ENCODE measurements at regions not wholly inside any gene's neighbourhood (a gene's known extent, or its start where the extent isn't known, plus 50 kb on each side); places are given as distances from the start of the nearest gene placed in this dataset.

DNA sequence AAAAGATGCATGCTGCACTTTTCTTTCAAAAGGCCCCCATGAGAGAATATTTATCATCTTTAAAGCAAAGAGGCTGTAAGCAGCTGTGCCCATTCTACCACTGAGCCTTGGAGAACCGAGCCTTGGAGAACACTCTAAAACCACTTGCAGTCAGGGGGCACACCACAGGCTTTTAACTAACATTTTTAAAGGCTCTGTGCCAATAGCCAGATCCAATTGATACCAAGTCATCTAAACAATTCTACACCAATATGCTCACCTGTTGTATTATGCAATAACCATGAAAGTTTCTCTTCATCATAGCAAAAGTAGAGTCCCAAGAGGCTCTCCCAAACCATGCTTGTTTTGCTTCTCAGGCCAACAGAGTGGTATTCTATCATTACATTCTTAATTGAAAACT, 1090.5 kb upstream of the SEMA6A start:
- RAD21 ChIA-PET (ENCODE audit: unreplicated experiment) = no interaction called here
- H3K4me2 ChIP-seq (ENCODE audit: control insufficient read depth, insufficient read depth) = no peak overlapping the region
- H3K4me3 ChIP-seq = no peak overlapping the region
- TF ChIP-seq POLR2AphosphoS5 (IDR thresholded peaks at IDR 0.05; ENCODE audit: low read length) (no peak), EGR1 (IDR thresholded peaks at IDR 0.05; ENCODE audit: borderline replicate concordance in 1 of 2, low read depth in 2 of 2, low read length in 2 of 2) (no peak), BHLHE40 (IDR thresholded peaks at IDR 0.05; ENCODE audit: borderline replicate concordance in 1 of 2, low read depth in 2 of 2, low read length in 1 of 2) (no peak), TCF7 (IDR thresholded peaks at IDR 0.05; ENCODE audit: borderline replicate concordance) (no peak), MTA3 (IDR thresholded peaks at IDR 0.05; ENCODE audit: borderline replicate concordance, low read length) (no peak), SIX5 (IDR thresholded peaks at IDR 0.05; ENCODE audit: low read depth, low read length, severe bottlenecking) (no peak), RELA (IDR thresholded peaks at IDR 0.05; ENCODE audit: borderline replicate concordance, partially characterized antibody) (no peak), STAT3 (IDR thresholded peaks at IDR 0.05; ENCODE audit: low read depth, low read length) (no peak)
- no peak overlapping the region for H3K9ac ChIP-seq (ENCODE audit: control insufficient read depth, insufficient read depth, low read length)
- no peaks in the 10 kb centered on the region for H3K9me3 ChIP-seq (replicated peaks; ENCODE audit: control insufficient read depth, insufficient read depth, low read length)
- POLR2A ChIA-PET = no interaction called here
- SMC1A ChIA-PET (ENCODE audit: uncharacterized antibody, unreplicated experiment) = no interaction called here
- in situ Hi-C loops (cut with MboI) (no loop called here), intact Hi-C loops (cut with micrococcal nuclease; ENCODE audit: unreplicated experiment) (no loop called here)
- no peaks in the 10 kb centered on the region for H4K20me1 ChIP-seq (ENCODE audit: control insufficient read depth, insufficient read depth)
- H3K36me3 ChIP-seq (ENCODE audit: control insufficient read depth in 2 of 2, insufficient read depth in 2 of 2, low read length in 1 of 2) = no peaks in the 10 kb centered on the region
- no peaks in the 10 kb centered on the region for H3K4me1 ChIP-seq (ENCODE audit: control insufficient read depth, insufficient read depth, low read length)
- ATAC-seq (no peak), DNase-seq (ENCODE audit: low read depth, low spot score) (no peak), FAIRE-seq (no peak)
- H2AFZ ChIP-seq (ENCODE audit: control insufficient read depth, low read depth, low read length) = no peak overlapping the region
- CTCF ChIA-PET = no interaction called here
- no peak overlapping the region for H3K27ac ChIP-seq (ENCODE audit: control insufficient read depth, insufficient read depth)
- H3K79me2 ChIP-seq (ENCODE audit: control insufficient read depth, insufficient read depth, low read length) = no peaks in the 10 kb centered on the region
- WGBS (ENCODE audit: insufficient coverage, insufficient replicate concordance, low lambda C conversion rate, missing lambda C conversion rate) = 0% methylated on average over 1 of the region's 1 CpG
- no peaks in the 10 kb centered on the region for H3K27me3 ChIP-seq (replicated peaks in 1 of 2; ENCODE audit: control insufficient read depth in 2 of 2, insufficient read depth in 2 of 2, low read length in 1 of 2)
- no TSS peak for BruUV-seq (replicated peaks)

GRCh38 chr5:117662361-117662760, 1087.7 kb upstream of the SEMA6A start:
- RAD21 ChIA-PET (ENCODE audit: unreplicated experiment) = no interaction called here
- no peaks in the 10 kb centered on the region for H3K79me2 ChIP-seq (ENCODE audit: control insufficient read depth, insufficient read depth, low read length)
- H3K4me2 ChIP-seq (ENCODE audit: control insufficient read depth, insufficient read depth) = no peak overlapping the region
- FAIRE-seq = no peak
- H2AFZ ChIP-seq (ENCODE audit: control insufficient read depth, low read depth, low read length) = no peak overlapping the region
- H3K27me3 ChIP-seq (replicated peaks in 1 of 2; ENCODE audit: control insufficient read depth in 2 of 2, insufficient read depth in 2 of 2, low read length in 1 of 2) = no peaks in the 10 kb centered on the region
- DNase-seq (ENCODE audit: low read depth, low spot score) = no peak
- no peak overlapping the region for H3K9ac ChIP-seq (ENCODE audit: control insufficient read depth, insufficient read depth, low read length)
- in situ Hi-C loops (cut with MboI) (no loop called here), intact Hi-C loops (cut with micrococcal nuclease; ENCODE audit: unreplicated experiment) (no loop called here)
- H3K27ac ChIP-seq (ENCODE audit: control insufficient read depth, insufficient read depth) = no peak overlapping the region
- WGBS (ENCODE audit: insufficient coverage, insufficient replicate concordance, low lambda C conversion rate, missing lambda C conversion rate) = 17% methylated on average over 2 of the region's 2 CpGs
- no peaks in the 10 kb centered on the region for H3K4me1 ChIP-seq (ENCODE audit: control insufficient read depth, insufficient read depth, low read length)
- CTCF ChIA-PET = no interaction called here
- BruUV-seq (replicated peaks) = no TSS peak
- SMC1A ChIA-PET (ENCODE audit: uncharacterized antibody, unreplicated experiment) = no interaction called here
- no peaks in the 10 kb centered on the region for H3K36me3 ChIP-seq (ENCODE audit: control insufficient read depth in 2 of 2, insufficient read depth in 2 of 2, low read length in 1 of 2)
- no peaks in the 10 kb centered on the region for H4K20me1 ChIP-seq (ENCODE audit: control insufficient read depth, insufficient read depth)
- no peaks in the 10 kb centered on the region for H3K9me3 ChIP-seq (replicated peaks; ENCODE audit: control insufficient read depth, insufficient read depth, low read length)
- POLR2A ChIA-PET = no interaction called here
- no peak for ATAC-seq
- no peak overlapping the region for H3K4me3 ChIP-seq
- TF ChIP-seq STAT1 (conservative IDR thresholded peaks at IDR 0.05) = no peak
- TF ChIP-seq, protein P1, sequence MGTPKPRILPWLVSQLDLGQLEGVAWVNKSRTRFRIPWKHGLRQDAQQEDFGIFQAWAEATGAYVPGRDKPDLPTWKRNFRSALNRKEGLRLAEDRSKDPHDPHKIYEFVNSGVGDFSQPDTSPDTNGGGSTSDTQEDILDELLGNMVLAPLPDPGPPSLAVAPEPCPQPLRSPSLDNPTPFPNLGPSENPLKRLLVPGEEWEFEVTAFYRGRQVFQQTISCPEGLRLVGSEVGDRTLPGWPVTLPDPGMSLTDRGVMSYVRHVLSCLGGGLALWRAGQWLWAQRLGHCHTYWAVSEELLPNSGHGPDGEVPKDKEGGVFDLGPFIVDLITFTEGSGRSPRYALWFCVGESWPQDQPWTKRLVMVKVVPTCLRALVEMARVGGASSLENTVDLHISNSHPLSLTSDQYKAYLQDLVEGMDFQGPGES (IDR thresholded peaks at IDR 0.05) = no peak
- no peak for TF ChIP-seq BCL11A (IDR thresholded peaks at IDR 0.05; ENCODE audit: low read depth, low read length)
- TF ChIP-seq FOXK2 (IDR thresholded peaks at IDR 0.05) = no peak
- no peak for TF ChIP-seq MEF2A (IDR thresholded peaks at IDR 0.05; ENCODE audit: insufficient read depth, low read depth, low read length)
- TF ChIP-seq EED (IDR thresholded peaks at IDR 0.05; ENCODE audit: low read depth) = no peak
- TF ChIP-seq CHD4 (IDR thresholded peaks at IDR 0.05) = no peak
- TF ChIP-seq ETV6 (conservative IDR thresholded peaks at IDR 0.05 in 1 of 2, IDR thresholded peaks at IDR 0.05 in 1 of 2; ENCODE audit: borderline replicate concordance in 1 of 2, low read depth in 1 of 2) = no peak

Measured in GM12878 (cell line).